Stomach (tissue), 4 donors: ENCODE measurements at regions not wholly inside any gene's neighbourhood (a gene's known extent, or its start where the extent isn't known, plus 50 kb on each side); places are given as distances from the start of the nearest gene placed in this dataset.

ENCODE experiments used
- CTCF ChIP-seq, 7 experiments: fragments of 450-650 bp in 4 of 7; fragments of 200-600 bp in 3 of 7; sonication (generic) in 3 of 7; IDR thresholded peaks; one replicate each; pipeline ENCODE4 v1.5.1; 2016 to 2019; ENCODE audit warnings: antibody characterized with exemption in 7 of 7, control low read depth in 2 of 7, mild to moderate bottlenecking in 1 of 7
- EP300 ChIP-seq: sonication (generic); formaldehyde crosslinking; IDR thresholded peaks from one replicate; pipeline ENCODE4 v1.6.1; 2017; ENCODE audit warnings: antibody characterized with exemption

GRCh38 chr3:28924744-28925360, 356.0 kb upstream of the RBMS3 start:
- no peak for TF ChIP-seq CTCF (IDR thresholded peaks at IDR 0.05)
- TF ChIP-seq EP300 = no peak
